ENCODE measurements at regions not wholly inside any gene's neighbourhood (a gene's known extent, or its start where the extent isn't known, plus 50 kb on each side); places are given as distances from the start of the nearest gene placed in this dataset.

- no peaks in the 10 kb centered on the region for H3K27me3 Mint-ChIP-seq (ENCODE audit: low read depth)
- peaks cover 5% of the 10 kb centered on the region; the same call in 1 of the 2 replicates for H3K9me3 Mint-ChIP-seq
- H3K4me3 Mint-ChIP-seq: no peak overlapping the region
- no peak for ATAC-seq
- no peak for TF ChIP-seq NR3C1 (CRISPR knock-in tag; conservative IDR thresholded peaks at IDR 0.05; ENCODE audit: low read depth)
- TF ChIP-seq ETV6 (CRISPR knock-in tag; IDR thresholded peaks at IDR 0.05): no peak
- ChIA-PET POLR2A (no interaction called here), CTCF (no interaction called here)
- no peak for DNase-seq (ENCODE audit: low spot score)
- no peaks in the 10 kb centered on the region for H3K36me3 Mint-ChIP-seq
- no peaks in the 10 kb centered on the region for H3K4me1 Mint-ChIP-seq
- H3K27ac Mint-ChIP-seq: no peak overlapping the region
Measured at GRCh38 chr10:44573821-44574220, 188.9 kb upstream of the CXCL12 start.

GRCh38 chr10:44574596-44575480, 189.9 kb upstream of the CXCL12 start:
- Mint-ChIP-seq H3K36me3 (no peaks in the 10 kb centered on the region), H3K4me1 (no peaks in the 10 kb centered on the region), H3K4me3 (no peak overlapping the region), H3K9me3 (peaks cover 12% of the 10 kb centered on the region; the same call in 1 of the 2 replicates), H3K27me3 (ENCODE audit: low read depth) (no peaks in the 10 kb centered on the region), H3K27ac (no peak overlapping the region)
- POLR2A ChIA-PET: no interaction called here
- DNase-seq (ENCODE audit: low spot score) (no peak), ATAC-seq (no peak)
- TF ChIP-seq E2F1 (CRISPR knock-in tag; IDR thresholded peaks at IDR 0.05): no peak
- no peak for TF ChIP-seq ESRRA (CRISPR knock-in tag; IDR thresholded peaks at IDR 0.05; ENCODE audit: borderline replicate concordance)
- CTCF ChIA-PET: no interaction called here

- POLR2A ChIA-PET: no interaction called here
- CTCF ChIA-PET: no interaction called here
- no peaks in the 10 kb centered on the region for H3K27me3 Mint-ChIP-seq (ENCODE audit: low read depth)
- ATAC-seq: no peak
- no peak for DNase-seq (ENCODE audit: low spot score)
- peaks cover 12% of the 10 kb centered on the region; the same call in 1 of the 2 replicates for H3K9me3 Mint-ChIP-seq
- H3K4me1 Mint-ChIP-seq: no peaks in the 10 kb centered on the region
- no peak overlapping the region for H3K27ac Mint-ChIP-seq
- no peak overlapping the region for H3K4me3 Mint-ChIP-seq
- no peaks in the 10 kb centered on the region for H3K36me3 Mint-ChIP-seq
- no peak for TF ChIP-seq IRF2 (CRISPR knock-in tag; IDR thresholded peaks at IDR 0.05; ENCODE audit: borderline replicate concordance, low read depth)
- no peak for TF ChIP-seq ZNF232 (CRISPR knock-in tag; IDR thresholded peaks at IDR 0.05)
- TF ChIP-seq AFF4 (CRISPR knock-in tag; IDR thresholded peaks at IDR 0.05; ENCODE audit: borderline replicate concordance): no peak
- no peak for TF ChIP-seq TCF7 (CRISPR knock-in tag; IDR thresholded peaks at IDR 0.05; ENCODE audit: low read depth)
- TF ChIP-seq ATF2 (CRISPR knock-in tag; IDR thresholded peaks at IDR 0.05; ENCODE audit: borderline replicate concordance, low read depth): no peak
- no peak for TF ChIP-seq KAT7 (CRISPR knock-in tag; IDR thresholded peaks at IDR 0.05; ENCODE audit: borderline replicate concordance)
- TF ChIP-seq GTF2I (CRISPR knock-in tag; conservative IDR thresholded peaks at IDR 0.05): no peak
Measured at GRCh38 chr10:44575601-44576380, 190.9 kb upstream of the CXCL12 start.
